Transverse colon (tissue), 4 donors: ENCODE measurements at regions not wholly inside any gene's neighbourhood (a gene's known extent, or its start where the extent isn't known, plus 50 kb on each side); places are given as distances from the start of the nearest gene placed in this dataset.

Experiments used
- DNase-seq: peaks from one replicate; pipeline ENCODE4 v3.0.0-alpha.2; 2019
- H3K27ac ChIP-seq, 4 donors: fragments of 200-600 bp; sonication (generic); 2 replicates each; pipeline ENCODE4 v1.5.1; 2016 to 2018; ENCODE audit warnings: inconsistent platforms in 4 of 4
- H3K27me3 ChIP-seq: fragments of 200-600 bp; sonication (generic); 2 replicates; pipeline ENCODE4 v1.5.1; 2017; ENCODE audit warnings: inconsistent platforms
- H3K36me3 ChIP-seq, 4 donors: fragments of 200-600 bp; sonication (generic); 2 replicates each; pipeline ENCODE4 v1.5.1; 2017 to 2019; ENCODE audit warnings: inconsistent platforms in 4 of 4
- H3K4me1 ChIP-seq, 4 donors: fragments of 200-600 bp; sonication (generic); 2 replicates each; pipeline ENCODE4 v1.5.1; 2017 to 2020; ENCODE audit warnings: inconsistent platforms in 4 of 4
- H3K4me3 ChIP-seq, 4 donors: fragments of 200-600 bp; sonication (generic); 1 replicate in 1 of 4; 2 replicates in 3 of 4; pipeline versions ENCODE4 v1.5.1 to v1.6.1; 2017 to 2019; ENCODE audit warnings: inconsistent platforms in 4 of 4
- H3K9me3 ChIP-seq, 2 donors: fragments of 200-600 bp; sonication (generic); 2 replicates each; pipeline ENCODE4 v1.5.1; 2017 to 2019; ENCODE audit warnings: inconsistent platforms in 2 of 2
- CTCF ChIP-seq, 5 experiments: fragments of 200-600 bp in 3 of 5; fragments of 450-650 bp in 2 of 5; sonication (generic) in 3 of 5; IDR thresholded peaks; 1 replicate in 2 of 5; 2 replicates in 3 of 5; pipeline ENCODE4 v1.5.1; 2016 to 2017; ENCODE audit warnings: antibody characterized with exemption in 5 of 5, inconsistent platforms in 3 of 5, mild to moderate bottlenecking in 2 of 5, moderate library complexity in 1 of 5
- EP300 ChIP-seq: sonication (generic); formaldehyde crosslinking; IDR thresholded peaks from one replicate; pipeline ENCODE4 v1.6.1; 2017; ENCODE audit warnings: antibody characterized with exemption, low read depth
- POLR2A ChIP-seq: fragments of 450-650 bp; IDR thresholded peaks from one replicate; pipeline ENCODE4 v1.6.1; 2016; ENCODE audit warnings: antibody characterized with exemption, mild to moderate bottlenecking, moderate library complexity
- POLR2AphosphoS5 ChIP-seq, 3 donors: sonication (generic); formaldehyde crosslinking; IDR thresholded peaks; one replicate each; pipeline ENCODE4 v1.6.1; 2016; ENCODE audit warnings: antibody characterized with exemption in 3 of 3
- WGBS, 2 donors: methylation state at CpG; one replicate each; pipeline ENCODE4 v1.1.5; 2018; ENCODE audit warnings: low coverage in 1 of 2; 5-methylcytosine and 5-hydroxymethylcytosine counted together
- in situ Hi-C, 4 donors: fragments of 200-750 bp; cut with MboI; loops; one replicate each; pipeline versions ENCODE4 v1.15.0 to v1.15.1; 2017; ENCODE audit warnings: low sequenced_read_pairs in 3 of 4, low pct_ligation_motif_present in 1 of 4, low pct_unique_long_range_greater_than_20kb in 1 of 4
- intact Hi-C: fragments of 100-400 bp; cut with DNase I; formaldehyde crosslinking; loops from one replicate; pipeline ENCODE4 v1.15.1; 2023; ENCODE audit warnings: low total_unique reads

- intact Hi-C loops, result no loop called here
- Histone ChIP-seq H3K4me3 (no peak overlapping the region), H3K9me3 (no peaks in the 10 kb centered on the region), H3K4me1 (peaks cover 0 to 13% (median 4%) of the 10 kb centered on the region in 4 donors), H3K27ac (no peak overlapping the region), H3K27me3 (no peaks in the 10 kb centered on the region), H3K36me3 (no peaks in the 10 kb centered on the region)
- TF ChIP-seq POLR2A (no peak), CTCF (IDR thresholded peaks at IDR 0.05) (no peak), POLR2AphosphoS5 (IDR thresholded peaks at IDR 0.05) (no peak), EP300 (no peak)
- in situ Hi-C loops, result no loop called here
- 73 to 75% methylated on average over 2 to 3 of the region's 3 CpGs for WGBS, 2 donors
- no peak for DNase-seq
Measured at GRCh38 chr14:89675590-89675989, 258.6 kb upstream of the FOXN3 start.

GRCh38 chr14:89674936-89675335 lies 257.9 kb upstream of the FOXN3 start:
- no peak for TF ChIP-seq POLR2A
- TF ChIP-seq EP300, result no peak
- no peak for TF ChIP-seq POLR2AphosphoS5 (IDR thresholded peaks at IDR 0.05)
- TF ChIP-seq CTCF (IDR thresholded peaks at IDR 0.05), result no peak
- Histone ChIP-seq H3K36me3 (no peaks in the 10 kb centered on the region), H3K4me3 (no peak overlapping the region), H3K9me3 (no peaks in the 10 kb centered on the region), H3K27ac (no peak overlapping the region), H3K27me3 (no peaks in the 10 kb centered on the region), H3K4me1 (peaks cover 0 to 13% (median 4%) of the 10 kb centered on the region in 4 donors)
- WGBS, 2 donors, result 60 to 73% methylated on average over 1 of the region's 1 CpG
- in situ Hi-C loops, result no loop called here
- DNase-seq, result no peak
- intact Hi-C loops, result no loop called here

- H3K27ac ChIP-seq, result peak overlapping the region in 3 of 4 donors; percentile 67 to 80 (median 79)
- no peak overlapping the region for H3K4me3 ChIP-seq
- in situ Hi-C loops (no loop called here), intact Hi-C loops (no loop called here)
- H3K36me3 ChIP-seq, result no peaks in the 10 kb centered on the region
- TF ChIP-seq CTCF (IDR thresholded peaks at IDR 0.05), result no peak
- no peak for TF ChIP-seq POLR2AphosphoS5 (IDR thresholded peaks at IDR 0.05)
- TF ChIP-seq EP300, result no peak
- no peak for TF ChIP-seq POLR2A
- H3K27me3 ChIP-seq, result no peaks in the 10 kb centered on the region
- WGBS, 2 donors, result 85 to 88% methylated on average over 1 of the region's 1 CpG
- peaks cover 0 to 13% (median 4%) of the 10 kb centered on the region in 4 donors for H3K4me1 ChIP-seq
- H3K9me3 ChIP-seq, result no peaks in the 10 kb centered on the region
- DNase-seq, result no peak
Measured at GRCh38 chr14:89674240-89674639, 257.2 kb upstream of the FOXN3 start.

- intact Hi-C loops (no loop called here), in situ Hi-C loops (no loop called here)
- no peak for TF ChIP-seq POLR2AphosphoS5 (IDR thresholded peaks at IDR 0.05)
- TF ChIP-seq CTCF (IDR thresholded peaks at IDR 0.05), result no peak
- no peak for TF ChIP-seq POLR2A
- no peak for TF ChIP-seq EP300
- Histone ChIP-seq H3K27me3 (no peaks in the 10 kb centered on the region), H3K9me3 (no peaks in the 10 kb centered on the region), H3K4me3 (no peak overlapping the region), H3K36me3 (no peaks in the 10 kb centered on the region), H3K4me1 (peaks cover 0 to 13% (median 4%) of the 10 kb centered on the region in 4 donors), H3K27ac (peak overlapping the region; percentile 56 to 80 (median 73))
- 38 to 48% methylated on average over 2 to 6 of the region's 6 CpGs for WGBS, 2 donors
- peak; percentile 58 for DNase-seq
Measured at GRCh38 chr14:89673512-89674225, 256.6 kb upstream of the FOXN3 start.
